HCT116 (cell line): ENCODE measurements at regions not wholly inside any gene's neighbourhood (a gene's known extent, or its start where the extent isn't known, plus 50 kb on each side); places are given as distances from the start of the nearest gene placed in this dataset.

Experiments
- ATAC-seq: fragments of 200-7000 bp; cut with Tn5 transposase; 2 replicates; pipeline ENCODE4 v1.9.1; 2020; ENCODE audit warnings: mild to moderate bottlenecking, moderate library complexity
- BruUV-seq: library from RNA; stranded (reverse); fragments of 400-500 nt; replicated peaks from 2 replicates; lab custom pipeline; 2021; lab: Mats Ljungman, UMichigan
- CTCF ChIA-PET: fragments of 300-600 bp; sonication (Branson Sonifier 250); formaldehyde crosslinking; loops from one replicate; lab custom pipeline; 2021; ENCODE audit warnings: antibody characterized with exemption; lab: Charles Lee
- POLR2A ChIA-PET: fragments of 300-600, 350-600 bp; sonication (Branson Sonifier 250); formaldehyde crosslinking; loops from one replicate; lab custom pipeline; 2021; ENCODE audit warnings: antibody characterized with exemption; lab: Charles Lee
- RAD21 ChIA-PET, 2 experiments: fragments of 300-600 bp; sonication (Branson Sonifier 250); formaldehyde crosslinking; loops; one replicate each; lab custom pipeline; 2023; ENCODE audit warnings: low total read pairs in 2 of 2; ENCODE audit not compliant: uncharacterized antibody in 2 of 2, unreplicated experiment in 2 of 2, low non-redundant PET in 1 of 2; lab: Charles Lee
- DNase-seq: peaks from one replicate; pipeline ENCODE4 v3.0.0-alpha.2; 2010; ENCODE audit warnings: low read depth, low spot score
- H2AFZ ChIP-seq: fragments of 200-600 bp; shearing (Covaris generic), sonication (generic); 2 replicates; pipeline ENCODE4 v1.6.1; 2017; ENCODE audit warnings: low read depth, mixed run types, mixed read lengths, antibody characterized with exemption, low read length; ENCODE audit not compliant: poor library complexity, severe bottlenecking
- H3K27ac ChIP-seq: 2 replicates; pipeline ENCODE4 v1.5.1; 2012; ENCODE audit warnings: low read depth, low read length
- H3K27me3 ChIP-seq: fragments of 200-600 bp; sonication (generic); 2 replicates; pipeline ENCODE4 v1.6.1; 2016; ENCODE audit warnings: mixed run types, low read length, mixed read lengths; ENCODE audit not compliant: insufficient read depth
- H3K36me3 ChIP-seq, 2 experiments: fragments of 200-500 bp in 1 of 2; fragments of 200-600 bp in 1 of 2; sonication (Bioruptor generic) in 1 of 2; sonication (generic) in 1 of 2; 2 replicates each; pipeline versions ENCODE4 v1.5.1 to v1.6.1; 2014 to 2016; ENCODE audit warnings: low read length in 2 of 2, inconsistent platforms in 1 of 2, mixed read lengths in 1 of 2, mixed run types in 1 of 2; ENCODE audit not compliant: insufficient read depth in 2 of 2, control insufficient read depth in 1 of 2
- H3K4me1 ChIP-seq, 2 experiments: fragments of 200-600 bp in 1 of 2; sonication (generic) in 1 of 2; 2 replicates each; pipeline versions ENCODE4 v1.5.1 to v1.6.1; 2012 to 2017; ENCODE audit warnings: low read length in 2 of 2, inconsistent platforms in 1 of 2, mild to moderate bottlenecking in 1 of 2, mixed read lengths in 1 of 2, mixed run types in 1 of 2, moderate library complexity in 1 of 2; ENCODE audit not compliant: insufficient read depth in 2 of 2, control insufficient read depth in 1 of 2
- H3K4me2 ChIP-seq: fragments of 200-600 bp; sonication (generic); 2 replicates; pipeline ENCODE4 v1.6.1; 2017; ENCODE audit warnings: mixed run types, low read length, mixed read lengths
- H3K4me3 ChIP-seq, 2 experiments: fragments of 200-600 bp in 1 of 2; sonication (generic) in 1 of 2; replicated peaks in 1 of 2; 2 replicates each; pipeline ENCODE4 v1.5.1; 2011 to 2016; ENCODE audit warnings: low read length in 2 of 2, control low read depth in 1 of 2, low read depth in 1 of 2, mild to moderate bottlenecking in 1 of 2, mixed read lengths in 1 of 2, mixed run types in 1 of 2
- H3K79me2 ChIP-seq: fragments of 200-600 bp; sonication (generic); 2 replicates; pipeline ENCODE4 v1.6.1; 2017; ENCODE audit warnings: mild to moderate bottlenecking, mixed run types, low read length, moderate library complexity, mixed read lengths; ENCODE audit not compliant: insufficient read depth
- H3K9ac ChIP-seq: fragments of 200-600 bp; sonication (generic); 2 replicates; pipeline ENCODE4 v1.6.1; 2016; ENCODE audit warnings: low read length, mixed read lengths
- H3K9me2 ChIP-seq: fragments of 200-600 bp; sonication (generic), shearing (Covaris generic); 2 replicates; pipeline ENCODE4 v1.6.1; 2017; ENCODE audit warnings: mixed run types, mild to moderate bottlenecking, moderate library complexity; ENCODE audit not compliant: insufficient read depth
- H3K9me3 ChIP-seq, 2 experiments: fragments of 200-500 bp in 1 of 2; fragments of 200-600 bp in 1 of 2; sonication (Bioruptor generic) in 1 of 2; sonication (generic) in 1 of 2; 2 replicates each; pipeline ENCODE4 v1.6.1; 2014 to 2017; ENCODE audit warnings: low read length in 2 of 2, mixed read lengths in 2 of 2, inconsistent platforms in 1 of 2, low read depth in 1 of 2, mild to moderate bottlenecking in 1 of 2, mixed run types in 1 of 2, moderate library complexity in 1 of 2; ENCODE audit not compliant: control insufficient read depth in 1 of 2, insufficient read depth in 1 of 2
- H4K20me1 ChIP-seq: fragments of 200-600 bp; sonication (generic), shearing (Covaris generic); 2 replicates; pipeline ENCODE4 v1.6.1; 2017; ENCODE audit warnings: mixed run types, mild to moderate bottlenecking, moderate library complexity; ENCODE audit not compliant: insufficient read depth
- EGR1 ChIP-seq: IDR thresholded peaks from 2 replicates; pipeline ENCODE4 v1.6.1; 2012; ENCODE audit warnings: low read depth
- EZH2phosphoT487 ChIP-seq: fragments of 200-600 bp; IDR thresholded peaks from 2 replicates; pipeline ENCODE4 v1.6.1; 2018; ENCODE audit warnings: antibody characterized with exemption, borderline replicate concordance
- SIN3A ChIP-seq: IDR thresholded peaks from 2 replicates; pipeline ENCODE4 v1.6.1; 2012; ENCODE audit warnings: low read depth
- TCF7L2 ChIP-seq: IDR thresholded peaks from 2 replicates; pipeline ENCODE4 v1.7.0; 2011; ENCODE audit warnings: borderline replicate concordance, inconsistent platforms; ENCODE audit not compliant: insufficient read depth, insufficient read length; ENCODE audit errors: extremely low read depth
- YY1 ChIP-seq: IDR thresholded peaks from 2 replicates; pipeline ENCODE4 v1.6.1; 2011; ENCODE audit warnings: low read length, low read depth, moderate library complexity, mild to moderate bottlenecking; ENCODE audit not compliant: insufficient replicate concordance; ENCODE audit errors: extremely low read depth
- ZFX ChIP-seq: fragments of 450-650 bp; IDR thresholded peaks from 2 replicates; pipeline ENCODE4 v1.6.1; 2017
- ZNF274 ChIP-seq: fragments of 200-500 bp; sonication (Bioruptor generic); IDR thresholded peaks from 2 replicates; pipeline ENCODE4 v1.6.1; 2014; ENCODE audit warnings: mild to moderate bottlenecking, low read depth, low read length, inconsistent platforms
- intact Hi-C: fragments of 100-400 bp; cut with micrococcal nuclease; formaldehyde crosslinking; loops from 2 replicates; pipeline ENCODE4 v1.10.0; 2022
- TF ChIP-seq, protein P1 (sequence below), 3 experiments: fragments of 200-600 bp in 1 of 3; sonication (generic) in 1 of 3; IDR thresholded peaks in 2 of 3; conservative IDR thresholded peaks in 1 of 3; 2 replicates each; pipeline ENCODE4 v1.5.1; 2012 to 2017; ENCODE audit warnings: low read depth in 2 of 3, low read length in 2 of 3, antibody characterized with exemption in 1 of 3, borderline replicate concordance in 1 of 3, control low read depth in 1 of 3, mild to moderate bottlenecking in 1 of 3, mixed read lengths in 1 of 3, mixed run types in 1 of 3, moderate library complexity in 1 of 3; ENCODE audit not compliant: insufficient read depth in 1 of 3

DNA sequence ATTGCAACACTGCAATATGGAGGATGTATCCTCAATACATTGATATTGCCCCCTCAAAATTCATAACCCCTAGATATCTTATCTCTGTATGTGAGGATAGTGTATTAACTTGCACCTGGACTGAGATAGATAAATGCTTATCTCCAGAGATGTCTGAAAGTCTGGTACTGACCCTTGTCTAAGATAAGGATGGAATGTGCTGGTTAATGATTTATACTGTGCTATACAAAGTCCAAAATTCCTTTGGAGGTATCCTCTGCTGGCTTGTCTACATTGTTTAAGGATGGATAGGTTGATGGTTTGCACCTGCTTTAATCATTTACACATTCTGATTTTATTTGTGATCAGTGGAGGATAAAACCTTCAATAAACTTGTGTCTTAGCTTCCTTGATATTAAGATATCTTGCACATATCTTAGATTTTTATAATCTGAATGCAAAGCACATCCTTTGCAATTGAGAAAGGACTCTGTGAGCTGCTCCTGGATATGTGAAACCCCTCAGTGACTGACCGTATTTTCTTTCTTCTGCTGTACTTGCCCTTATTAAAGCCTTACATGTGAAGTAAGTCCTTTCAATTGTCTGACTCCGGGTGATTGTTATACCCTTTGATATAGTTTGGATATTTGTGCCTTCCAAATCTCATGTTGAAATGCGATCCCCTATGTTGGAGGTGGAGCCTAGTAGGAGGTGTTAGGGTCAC lies 430.3 kb upstream of the MAOA start:
- BruUV-seq: no TSS peak
- H3K9ac ChIP-seq: no peak overlapping the region

DNA sequence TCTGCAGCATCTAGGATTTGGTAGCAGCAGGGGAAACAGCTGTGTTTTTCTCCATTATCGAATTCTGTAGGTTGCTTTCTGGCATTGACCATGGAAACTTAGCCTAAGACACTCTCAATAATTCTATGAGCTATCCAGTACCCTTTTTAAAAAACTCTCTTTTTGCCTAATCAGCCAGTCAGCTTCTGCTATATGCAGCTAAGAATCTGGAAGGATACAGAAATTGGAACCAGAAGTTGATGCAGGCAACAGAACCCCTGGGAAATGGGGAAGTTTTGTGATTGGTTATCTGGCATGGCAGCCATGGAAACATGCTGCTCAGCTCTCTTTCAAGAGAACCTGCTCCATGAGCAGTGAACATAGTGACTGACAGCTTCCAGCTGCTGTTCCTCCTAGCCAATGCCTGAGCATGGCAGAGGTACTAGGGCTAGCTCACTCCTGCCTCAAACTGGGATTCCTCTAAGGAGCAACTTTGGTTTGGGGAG lies 417.6 kb upstream of the MAOA start:
- H4K20me1 ChIP-seq: no peaks in the 10 kb centered on the region
- H3K4me1 ChIP-seq: no peaks in the 10 kb centered on the region
- H3K9me3 ChIP-seq: no peaks in the 10 kb centered on the region
- no peak overlapping the region for H3K27ac ChIP-seq
- TF ChIP-seq, protein P1, sequence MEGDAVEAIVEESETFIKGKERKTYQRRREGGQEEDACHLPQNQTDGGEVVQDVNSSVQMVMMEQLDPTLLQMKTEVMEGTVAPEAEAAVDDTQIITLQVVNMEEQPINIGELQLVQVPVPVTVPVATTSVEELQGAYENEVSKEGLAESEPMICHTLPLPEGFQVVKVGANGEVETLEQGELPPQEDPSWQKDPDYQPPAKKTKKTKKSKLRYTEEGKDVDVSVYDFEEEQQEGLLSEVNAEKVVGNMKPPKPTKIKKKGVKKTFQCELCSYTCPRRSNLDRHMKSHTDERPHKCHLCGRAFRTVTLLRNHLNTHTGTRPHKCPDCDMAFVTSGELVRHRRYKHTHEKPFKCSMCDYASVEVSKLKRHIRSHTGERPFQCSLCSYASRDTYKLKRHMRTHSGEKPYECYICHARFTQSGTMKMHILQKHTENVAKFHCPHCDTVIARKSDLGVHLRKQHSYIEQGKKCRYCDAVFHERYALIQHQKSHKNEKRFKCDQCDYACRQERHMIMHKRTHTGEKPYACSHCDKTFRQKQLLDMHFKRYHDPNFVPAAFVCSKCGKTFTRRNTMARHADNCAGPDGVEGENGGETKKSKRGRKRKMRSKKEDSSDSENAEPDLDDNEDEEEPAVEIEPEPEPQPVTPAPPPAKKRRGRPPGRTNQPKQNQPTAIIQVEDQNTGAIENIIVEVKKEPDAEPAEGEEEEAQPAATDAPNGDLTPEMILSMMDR (IDR thresholded peaks at IDR 0.05 in 2 of 3, conservative IDR thresholded peaks at IDR 0.05 in 1 of 3; ENCODE audit: borderline replicate concordance in 1 of 3, insufficient read depth in 1 of 3, low read depth in 2 of 3, low read length in 2 of 3): no peak
- TF ChIP-seq ZFX: no peak
- no peak for TF ChIP-seq EGR1
- TF ChIP-seq YY1: no peak
- no peak overlapping the region for H3K9ac ChIP-seq
- intact Hi-C loops: no loop called here
- ChIA-PET CTCF (no interaction called here), RAD21 (no interaction called here), POLR2A (no interaction called here)
- no peak overlapping the region for H3K4me3 ChIP-seq
- ATAC-seq (no peak), DNase-seq (no peak)
- no peaks in the 10 kb centered on the region for H3K9me2 ChIP-seq
- H3K36me3 ChIP-seq: no peaks in the 10 kb centered on the region
- H2AFZ ChIP-seq: no peak overlapping the region
- no peak overlapping the region for H3K4me2 ChIP-seq
- no TSS peak for BruUV-seq
- no peaks in the 10 kb centered on the region for H3K27me3 ChIP-seq
- H3K79me2 ChIP-seq: no peaks in the 10 kb centered on the region

More for the DNA sequence above, 430.3 kb upstream of the MAOA start:
- no peaks in the 10 kb centered on the region for H3K79me2 ChIP-seq
- intact Hi-C loops: no loop called here
- no peak overlapping the region for H3K4me3 ChIP-seq
- H3K9me3 ChIP-seq: no peaks in the 10 kb centered on the region
- no peaks in the 10 kb centered on the region for H3K27me3 ChIP-seq
- no peak for DNase-seq
- no peaks in the 10 kb centered on the region for H3K36me3 ChIP-seq
- no peak for ATAC-seq
- H4K20me1 ChIP-seq: no peaks in the 10 kb centered on the region
- no peaks in the 10 kb centered on the region for H3K4me1 ChIP-seq
- ChIA-PET POLR2A (no interaction called here), RAD21 (no interaction called here), CTCF (no interaction called here)
- no peak overlapping the region for H2AFZ ChIP-seq
- TF ChIP-seq TCF7L2: no peak
- no peak for TF ChIP-seq ZNF274
- TF ChIP-seq EZH2phosphoT487: no peak
- TF ChIP-seq SIN3A: no peak
- no peak overlapping the region for H3K27ac ChIP-seq
- H3K9me2 ChIP-seq: no peaks in the 10 kb centered on the region
- no peak overlapping the region for H3K4me2 ChIP-seq
